OCI-LY1 (cell line): ENCODE measurements at regions not wholly inside any gene's neighbourhood (a gene's known extent, or its start where the extent isn't known, plus 50 kb on each side); places are given as distances from the start of the nearest gene placed in this dataset.

Source experiments
- H2AFZ ChIP-seq: fragments of 200-600 bp; sonication (generic), shearing (Covaris generic); 2 replicates; pipeline ENCODE4 v1.6.0; 2014; ENCODE audit warnings: antibody characterized with exemption, mild to moderate bottlenecking, low read length
- H3F3A ChIP-seq: fragments of 200-600 bp; sonication (generic), shearing (Covaris generic); 2 replicates; pipeline ENCODE4 v1.6.0; 2014; ENCODE audit warnings: mild to moderate bottlenecking, antibody characterized with exemption, low read length, moderate library complexity; ENCODE audit not compliant: insufficient read depth
- H3K27ac ChIP-seq: fragments of 200-600 bp; sonication (generic); 2 replicates; pipeline ENCODE4 v1.5.1; 2014; ENCODE audit warnings: low read length, mixed run types, mild to moderate bottlenecking, low read depth; ENCODE audit not compliant: poor library complexity, severe bottlenecking
- H3K27me3 ChIP-seq: fragments of 200-600 bp; sonication (generic); 2 replicates; pipeline ENCODE4 v1.6.0; 2014; ENCODE audit warnings: antibody characterized with exemption, mild to moderate bottlenecking, low read length, moderate library complexity; ENCODE audit not compliant: insufficient read depth
- H3K36me3 ChIP-seq: fragments of 200-600 bp; sonication (generic); 2 replicates; pipeline ENCODE4 v1.6.1; 2014; ENCODE audit warnings: mild to moderate bottlenecking, antibody characterized with exemption, low read length, moderate library complexity, mixed read lengths; ENCODE audit not compliant: insufficient read depth
- H3K4me1 ChIP-seq: fragments of 200-600 bp; sonication (generic); 2 replicates; pipeline ENCODE4 v1.5.1; 2014; ENCODE audit warnings: mild to moderate bottlenecking, low read length, moderate library complexity; ENCODE audit not compliant: insufficient read depth, severe bottlenecking
- H3K4me2 ChIP-seq: fragments of 200-600 bp; sonication (generic), shearing (Covaris generic); 2 replicates; pipeline ENCODE4 v1.6.1; 2014; ENCODE audit warnings: low read length
- H3K4me3 ChIP-seq: fragments of 200-600 bp; sonication (generic); 2 replicates; pipeline ENCODE4 v1.5.1; 2014; ENCODE audit warnings: low read length, low read depth, mild to moderate bottlenecking, mixed read lengths; ENCODE audit not compliant: poor library complexity, severe bottlenecking
- H3K79me2 ChIP-seq: fragments of 200-600 bp; shearing (Covaris generic); 2 replicates; pipeline ENCODE4 v1.6.1; 2016; ENCODE audit warnings: mixed run types, low read length, mixed read lengths; ENCODE audit not compliant: insufficient read depth
- H3K9ac ChIP-seq: fragments of 200-600 bp; sonication (generic), shearing (Covaris generic); 2 replicates; pipeline ENCODE4 v1.6.1; 2014; ENCODE audit warnings: mild to moderate bottlenecking, low read length, mixed read lengths
- H3K9me2 ChIP-seq: fragments of 200-600 bp; sonication (generic), shearing (Covaris generic); 2 replicates; pipeline ENCODE4 v1.6.1; 2014; ENCODE audit warnings: low read depth, mild to moderate bottlenecking, low read length, mixed read lengths
- H3K9me3 ChIP-seq: fragments of 200-600 bp; shearing (Covaris generic); 2 replicates; pipeline ENCODE4 v1.6.1; 2014; ENCODE audit warnings: low read length, mixed read lengths
- H4K20me1 ChIP-seq: fragments of 200-600 bp; sonication (generic), shearing (Covaris generic); 2 replicates; pipeline ENCODE4 v1.6.0; 2016; ENCODE audit warnings: mild to moderate bottlenecking, low read length; ENCODE audit not compliant: insufficient read depth
- CTCF ChIP-seq: fragments of 200-600 bp; sonication (generic), shearing (Covaris generic); IDR thresholded peaks from 2 replicates; pipeline ENCODE4 v1.5.1; 2017; ENCODE audit warnings: mild to moderate bottlenecking, antibody characterized with exemption, low read length, moderate library complexity, mixed read lengths
- EZH2 ChIP-seq: fragments of 200-600 bp; sonication (generic), shearing (Covaris generic); IDR thresholded peaks from 2 replicates; pipeline ENCODE4 v1.8.0; 2017; ENCODE audit warnings: borderline replicate concordance, mixed run types, mild to moderate bottlenecking, antibody characterized with exemption, low read length, moderate library complexity, mixed read lengths

GRCh38 chr6:67640484-67640883, 994.6 kb upstream of the ADGRB3 start:
- peaks cover 4% of the 10 kb centered on the region for H3K4me1 ChIP-seq
- H2AFZ ChIP-seq: no peak overlapping the region; the same call in 1 of the 2 replicates
- no peaks in the 10 kb centered on the region for H3K36me3 ChIP-seq
- H3K9me3 ChIP-seq: no peaks in the 10 kb centered on the region
- no peak overlapping the region for H3K9ac ChIP-seq
- no peaks in the 10 kb centered on the region for H3F3A ChIP-seq
- no peaks in the 10 kb centered on the region for H3K27me3 ChIP-seq
- H3K79me2 ChIP-seq: no peaks in the 10 kb centered on the region
- H3K9me2 ChIP-seq: no peaks in the 10 kb centered on the region
- H4K20me1 ChIP-seq: no peaks in the 10 kb centered on the region
- H3K4me3 ChIP-seq: no peak overlapping the region
- no peak overlapping the region for H3K4me2 ChIP-seq
- TF ChIP-seq EZH2: no peak
- no peak overlapping the region for H3K27ac ChIP-seq

GRCh38 chr6:67639161-67639560, 995.9 kb upstream of the ADGRB3 start:
- Histone ChIP-seq H3K27me3 (no peaks in the 10 kb centered on the region), H3K9me2 (no peaks in the 10 kb centered on the region), H2AFZ (0 out of 2 replicates have a peak overlapping the region, but pooled peaks have one; percentile 42), H3K4me2 (no peak overlapping the region), H4K20me1 (no peaks in the 10 kb centered on the region), H3F3A (no peaks in the 10 kb centered on the region), H3K4me3 (no peak overlapping the region), H3K4me1 (peaks cover 4% of the 10 kb centered on the region), H3K79me2 (no peaks in the 10 kb centered on the region), H3K9me3 (0 out of 2 replicates have a peak, but pooled peaks cover 4% of the 10 kb centered on the region), H3K27ac (no peak overlapping the region), H3K36me3 (no peaks in the 10 kb centered on the region), H3K9ac (no peak overlapping the region)
- TF ChIP-seq CTCF: no peak
- TF ChIP-seq EZH2: no peak

GRCh38 chr6:67634199-67634598, 1000.9 kb upstream of the ADGRB3 start:
- no peaks in the 10 kb centered on the region for H3K79me2 ChIP-seq
- H3K4me1 ChIP-seq: no peaks in the 10 kb centered on the region
- H3K4me2 ChIP-seq: no peak overlapping the region
- H2AFZ ChIP-seq: no peak overlapping the region
- H3F3A ChIP-seq: no peaks in the 10 kb centered on the region
- H3K9me3 ChIP-seq: 0 out of 2 replicates have a peak, but pooled peaks cover 9% of the 10 kb centered on the region
- no peaks in the 10 kb centered on the region for H4K20me1 ChIP-seq
- TF ChIP-seq CTCF: no peak
- TF ChIP-seq EZH2: no peak
- no peaks in the 10 kb centered on the region for H3K27me3 ChIP-seq
- H3K36me3 ChIP-seq: no peaks in the 10 kb centered on the region
- no peaks in the 10 kb centered on the region for H3K9me2 ChIP-seq
- no peak overlapping the region for H3K27ac ChIP-seq
- H3K9ac ChIP-seq: no peak overlapping the region
- H3K4me3 ChIP-seq: no peak overlapping the region

GRCh38 chr6:67633058-67633457, 1002.0 kb upstream of the ADGRB3 start:
- no peaks in the 10 kb centered on the region for H3K27me3 ChIP-seq
- no peaks in the 10 kb centered on the region; the same call in 1 of the 2 replicates for H3K9me2 ChIP-seq
- H3K4me2 ChIP-seq: no peak overlapping the region
- no peaks in the 10 kb centered on the region for H3F3A ChIP-seq
- no peaks in the 10 kb centered on the region for H3K79me2 ChIP-seq
- TF ChIP-seq EZH2 (no peak), CTCF (no peak)
- no peaks in the 10 kb centered on the region for H3K4me1 ChIP-seq
- H2AFZ ChIP-seq: no peak overlapping the region
- H3K9ac ChIP-seq: no peak overlapping the region
- no peaks in the 10 kb centered on the region for H3K36me3 ChIP-seq
- 0 out of 2 replicates have a peak, but pooled peaks cover 9% of the 10 kb centered on the region for H3K9me3 ChIP-seq
- no peaks in the 10 kb centered on the region for H4K20me1 ChIP-seq
- no peak overlapping the region for H3K27ac ChIP-seq
- H3K4me3 ChIP-seq: no peak overlapping the region
